Spleen (tissue), 11 donors: ENCODE measurements at regions not wholly inside any gene's neighbourhood (a gene's known extent, or its start where the extent isn't known, plus 50 kb on each side); places are given as distances from the start of the nearest gene placed in this dataset.

Experiments used
- DNase-seq: peaks from one replicate; pipeline ENCODE4 v3.0.0-alpha.2; 2020
- H3K27ac ChIP-seq, 8 donors: fragments of 200-600 bp; sonication (generic) in 7 of 8; 1 replicate in 4 of 8; 2 replicates in 4 of 8; pipeline versions ENCODE4 v1.5.0 to v1.8.0; 2016 to 2021; ENCODE audit warnings: inconsistent platforms in 4 of 8, mild to moderate bottlenecking in 4 of 8, moderate library complexity in 1 of 8
- H3K27me3 ChIP-seq, 7 donors: fragments of 200-600 bp; sonication (generic) in 6 of 7; replicated peaks in 1 of 7; 1 replicate in 4 of 7; 2 replicates in 3 of 7; pipeline versions ENCODE4 v1.5.0 to v1.8.0; 2016 to 2021; ENCODE audit warnings: inconsistent platforms in 3 of 7, mild to moderate bottlenecking in 1 of 7
- H3K36me3 ChIP-seq, 6 donors: fragments of 200-600 bp; sonication (generic) in 5 of 6; 1 replicate in 4 of 6; 2 replicates in 2 of 6; pipeline versions ENCODE4 v1.5.0 to v1.8.0; 2016 to 2021; ENCODE audit warnings: inconsistent platforms in 2 of 6
- H3K4me1 ChIP-seq, 6 donors: fragments of 200-600 bp; sonication (generic) in 5 of 6; 1 replicate in 3 of 6; 2 replicates in 3 of 6; pipeline versions ENCODE4 v1.5.0 to v1.8.0; 2016 to 2021; ENCODE audit warnings: inconsistent platforms in 3 of 6
- H3K4me3 ChIP-seq, 8 donors: fragments of 200-600 bp; sonication (generic) in 7 of 8; 1 replicate in 4 of 8; 2 replicates in 4 of 8; pipeline versions ENCODE4 v1.5.0 to v1.8.0; 2016 to 2021; ENCODE audit warnings: inconsistent platforms in 4 of 8, mild to moderate bottlenecking in 4 of 8, moderate library complexity in 2 of 8
- H3K9me3 ChIP-seq, 8 donors: fragments of 200-600 bp; sonication (generic) in 7 of 8; 1 replicate in 4 of 8; 2 replicates in 4 of 8; pipeline versions ENCODE4 v1.5.0 to v1.8.0; 2016 to 2021; ENCODE audit warnings: inconsistent platforms in 4 of 8
- POLR2A ChIP-seq, 3 donors: fragments of 450-650 bp; IDR thresholded peaks; one replicate each; pipeline ENCODE4 v1.5.1; 2017; ENCODE audit warnings: antibody characterized with exemption in 3 of 3, mild to moderate bottlenecking in 1 of 3
- POLR2AphosphoS5 ChIP-seq, 3 donors: sonication (generic); formaldehyde crosslinking; IDR thresholded peaks; one replicate each; pipeline ENCODE4 v1.5.1; 2017; ENCODE audit warnings: antibody characterized with exemption in 3 of 3
- WGBS, 5 donors: extraction: QIAGEN DNeasy Blood & Tissue Kit in 3 of 5; methylation state at CpG; one replicate each; pipeline versions ENCODE4 v1.1.5 to v1.1.7; 2013 to 2018; 5-methylcytosine and 5-hydroxymethylcytosine counted together
- intact Hi-C: fragments of 100-400 bp; cut with DNase I; formaldehyde crosslinking; loops from one replicate; pipeline ENCODE4 v1.15.0; 2023; ENCODE audit warnings: low total_unique reads
- TF ChIP-seq, protein P1 (sequence below), 11 experiments: fragments of 200-600 bp in 7 of 11; fragments of 450-650 bp in 4 of 11; sonication (generic) in 4 of 11; IDR thresholded peaks in 8 of 11; conservative IDR thresholded peaks in 3 of 11; 1 replicate in 7 of 11; 2 replicates in 4 of 11; pipeline versions ENCODE4 v1.4.0 to v1.8.0; 2016 to 2021; ENCODE audit warnings: antibody characterized with exemption in 11 of 11, inconsistent platforms in 4 of 11, mild to moderate bottlenecking in 1 of 11
- donor health status: healthy with polysubstance abuse.
- donor health status: DM: no; HTN: no; CAD: no; lungs with moderate emphysema.
- donor health status: DM: no; HTN: no; CAD: no.
- donor health status: Bipolar disorder and iron deficiency.
- donor health status: healthy.
- donor health status: DM: no; HTN: no; CAD: no.
- donor health status: DM: yes; HTN: yes; CAD: no.

DNA sequence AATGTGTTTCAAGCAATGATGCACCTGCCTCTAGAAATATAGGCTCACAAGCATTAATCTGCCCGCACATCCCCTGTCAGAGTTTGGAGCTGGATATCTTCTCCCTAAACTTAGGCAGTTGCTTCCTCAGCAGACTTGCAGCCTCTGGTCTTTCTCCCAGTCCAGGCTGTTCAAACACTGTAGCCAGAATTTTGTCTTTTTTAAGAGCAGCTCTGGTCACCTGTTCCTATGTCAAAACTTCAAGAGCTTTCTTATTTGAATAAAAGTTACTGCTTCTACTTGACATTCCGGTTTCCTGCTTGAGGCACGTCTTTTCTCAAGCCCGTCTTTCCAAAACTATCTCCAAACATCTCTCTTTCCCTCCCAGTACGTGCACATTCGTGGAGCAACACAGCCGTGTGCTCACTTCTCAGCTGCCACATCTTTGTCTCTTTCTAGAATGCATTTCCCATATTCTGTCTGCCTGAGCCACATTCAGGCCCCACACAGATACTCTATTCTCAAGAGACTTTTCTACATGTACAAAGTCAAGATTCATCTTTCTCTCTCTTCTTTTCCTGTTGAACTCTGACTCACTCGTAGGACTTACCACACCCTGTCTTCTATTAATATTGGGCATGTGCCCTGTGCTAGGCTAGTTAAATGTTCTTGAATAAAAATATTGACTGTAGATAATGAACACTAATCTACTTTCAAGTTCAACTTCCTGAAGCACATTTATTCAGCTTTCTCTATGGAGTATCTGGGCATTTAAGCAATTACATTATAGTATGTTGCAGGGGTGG, 307.7 kb upstream of the SOX2 start:
- no peak for DNase-seq
- no peaks in the 10 kb centered on the region for H3K4me1 ChIP-seq
- H3K4me3 ChIP-seq = no peak overlapping the region
- no peaks in the 10 kb centered on the region for H3K27me3 ChIP-seq
- WGBS, 5 donors = 73 to 84% (median 78%) methylated on average over 8 of the region's 8 CpGs
- H3K27ac ChIP-seq = no peak overlapping the region
- H3K9me3 ChIP-seq = peaks cover 0 to 11% (median 0%) of the 10 kb centered on the region in 8 donors
- H3K36me3 ChIP-seq = no peaks in the 10 kb centered on the region
- TF ChIP-seq, protein P1, sequence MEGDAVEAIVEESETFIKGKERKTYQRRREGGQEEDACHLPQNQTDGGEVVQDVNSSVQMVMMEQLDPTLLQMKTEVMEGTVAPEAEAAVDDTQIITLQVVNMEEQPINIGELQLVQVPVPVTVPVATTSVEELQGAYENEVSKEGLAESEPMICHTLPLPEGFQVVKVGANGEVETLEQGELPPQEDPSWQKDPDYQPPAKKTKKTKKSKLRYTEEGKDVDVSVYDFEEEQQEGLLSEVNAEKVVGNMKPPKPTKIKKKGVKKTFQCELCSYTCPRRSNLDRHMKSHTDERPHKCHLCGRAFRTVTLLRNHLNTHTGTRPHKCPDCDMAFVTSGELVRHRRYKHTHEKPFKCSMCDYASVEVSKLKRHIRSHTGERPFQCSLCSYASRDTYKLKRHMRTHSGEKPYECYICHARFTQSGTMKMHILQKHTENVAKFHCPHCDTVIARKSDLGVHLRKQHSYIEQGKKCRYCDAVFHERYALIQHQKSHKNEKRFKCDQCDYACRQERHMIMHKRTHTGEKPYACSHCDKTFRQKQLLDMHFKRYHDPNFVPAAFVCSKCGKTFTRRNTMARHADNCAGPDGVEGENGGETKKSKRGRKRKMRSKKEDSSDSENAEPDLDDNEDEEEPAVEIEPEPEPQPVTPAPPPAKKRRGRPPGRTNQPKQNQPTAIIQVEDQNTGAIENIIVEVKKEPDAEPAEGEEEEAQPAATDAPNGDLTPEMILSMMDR (IDR thresholded peaks at IDR 0.05 in 8 of 11, conservative IDR thresholded peaks at IDR 0.05 in 3 of 11) = no peak
- TF ChIP-seq POLR2A (IDR thresholded peaks at IDR 0.05) (no peak), POLR2AphosphoS5 (IDR thresholded peaks at IDR 0.05) (no peak)
- intact Hi-C loops = no loop called here

DNA sequence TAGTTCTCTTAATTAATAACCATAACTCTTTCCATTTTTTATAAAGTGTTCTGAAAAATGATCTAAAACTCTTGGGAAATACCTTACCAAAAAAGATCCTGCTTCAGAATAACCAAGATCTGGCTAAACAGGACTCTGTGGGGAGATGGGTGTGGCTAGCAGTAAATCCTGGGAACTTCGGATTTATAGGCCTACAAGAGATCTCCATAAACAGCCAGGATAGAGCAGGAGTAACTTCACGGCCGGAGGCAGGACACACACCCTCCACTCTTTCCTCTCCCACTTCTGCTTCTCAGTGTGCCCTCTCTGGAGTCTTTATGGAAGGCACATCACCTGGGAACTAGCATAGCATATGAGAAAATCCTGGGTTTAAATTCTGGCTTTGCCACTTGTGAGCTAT, 309.4 kb upstream of the SOX2 start:
- intact Hi-C loops = no loop called here
- Histone ChIP-seq H3K9me3 (peaks cover 0 to 11% (median 0%) of the 10 kb centered on the region in 8 donors), H3K27ac (no peak overlapping the region), H3K36me3 (no peaks in the 10 kb centered on the region), H3K4me1 (no peaks in the 10 kb centered on the region), H3K27me3 (no peaks in the 10 kb centered on the region), H3K4me3 (no peak overlapping the region)
- no peak for TF ChIP-seq POLR2AphosphoS5 (IDR thresholded peaks at IDR 0.05)
- TF ChIP-seq POLR2A (IDR thresholded peaks at IDR 0.05) = no peak
- TF ChIP-seq, protein P1 (IDR thresholded peaks at IDR 0.05 in 8 of 11, conservative IDR thresholded peaks at IDR 0.05 in 3 of 11) = no peak
- DNase-seq = no peak
- WGBS, 5 donors = 56 to 77% (median 63%) methylated on average over 3 of the region's 3 CpGs

DNA sequence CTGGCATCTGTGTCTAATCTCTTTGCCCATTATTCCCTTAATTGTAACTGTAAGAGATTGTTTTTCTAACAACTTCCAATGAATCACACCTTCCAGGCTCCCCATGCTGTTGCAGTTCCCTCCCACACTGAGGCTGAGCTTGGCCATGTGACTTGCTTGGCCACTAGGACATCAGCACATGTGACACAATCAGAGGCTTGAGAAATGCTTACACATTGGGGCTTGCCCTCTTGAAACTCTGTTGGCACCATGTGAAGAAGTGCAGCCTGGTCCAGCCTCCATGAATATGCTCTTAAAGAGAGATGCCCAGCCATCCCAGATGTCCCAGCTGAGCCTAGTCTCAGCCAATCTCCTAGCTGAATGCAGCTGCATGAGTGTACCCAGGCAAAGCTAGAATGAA, 326.8 kb upstream of the SOX2 start:
- TF ChIP-seq POLR2AphosphoS5 (IDR thresholded peaks at IDR 0.05) = no peak
- TF ChIP-seq, protein P1 (IDR thresholded peaks at IDR 0.05 in 8 of 11, conservative IDR thresholded peaks at IDR 0.05 in 3 of 11) = no peak
- TF ChIP-seq POLR2A (IDR thresholded peaks at IDR 0.05) = no peak
- no peaks in the 10 kb centered on the region for H3K36me3 ChIP-seq
- peaks cover 0 to 27% (median 17%) of the 10 kb centered on the region in 8 donors for H3K9me3 ChIP-seq
- H3K27me3 ChIP-seq = no peaks in the 10 kb centered on the region
- intact Hi-C loops = no loop called here
- DNase-seq = no peak
- H3K4me1 ChIP-seq = no peaks in the 10 kb centered on the region
- no peak overlapping the region for H3K27ac ChIP-seq
- H3K4me3 ChIP-seq = no peak overlapping the region

DNA sequence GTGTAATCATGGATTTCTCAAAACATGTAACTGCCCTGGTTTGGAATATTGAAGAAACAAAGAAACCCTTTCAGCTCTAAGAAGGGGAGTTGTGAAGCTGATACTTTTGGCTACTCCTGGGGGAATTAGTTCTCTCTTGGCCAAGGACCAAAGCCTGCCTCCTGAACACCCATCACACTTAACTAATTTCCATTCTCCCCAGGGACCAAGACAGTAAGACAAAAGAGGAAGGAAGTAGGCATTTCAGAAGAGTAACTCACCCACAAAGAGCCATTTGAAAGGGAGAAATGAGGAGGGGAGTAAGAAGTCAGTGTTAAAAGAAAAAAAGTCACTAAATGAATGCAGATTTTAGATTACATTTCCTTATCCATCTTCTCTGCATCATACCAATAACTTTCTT, 328.0 kb upstream of the SOX2 start:
- Histone ChIP-seq H3K27ac (no peak overlapping the region), H3K4me1 (no peaks in the 10 kb centered on the region), H3K4me3 (no peak overlapping the region), H3K9me3 (peaks cover 0 to 16% (median 9%) of the 10 kb centered on the region in 8 donors), H3K36me3 (no peaks in the 10 kb centered on the region), H3K27me3 (no peaks in the 10 kb centered on the region)
- DNase-seq = no peak
- intact Hi-C loops = no loop called here
- TF ChIP-seq POLR2A (IDR thresholded peaks at IDR 0.05) (no peak), POLR2AphosphoS5 (IDR thresholded peaks at IDR 0.05) (no peak)
- TF ChIP-seq, protein P1 (IDR thresholded peaks at IDR 0.05 in 8 of 11, conservative IDR thresholded peaks at IDR 0.05 in 3 of 11) = no peak
